Neural progenitor cell (in vitro differentiated cells): ENCODE measurements at regions not wholly inside any gene's neighbourhood (a gene's known extent, or its start where the extent isn't known, plus 50 kb on each side); places are given as distances from the start of the nearest gene placed in this dataset.

Experiments
- DNase-seq: peaks from one replicate; pipeline ENCODE4 v3.0.0-alpha.2; 2016; ENCODE audit warnings: low spot score
- H2AFZ ChIP-seq: fragments of 200-600 bp; sonication (generic); replicated peaks from 2 replicates; pipeline ENCODE4 v1.6.1; 2016; ENCODE audit warnings: antibody characterized with exemption
- H3F3A ChIP-seq: fragments of 200-600 bp; sonication (generic); 2 replicates; pipeline ENCODE4 v1.6.1; 2016; ENCODE audit warnings: antibody characterized with exemption, low read depth
- H3K27ac ChIP-seq: fragments of 200-600 bp; sonication (generic); 2 replicates; pipeline ENCODE4 v1.5.1; 2016; ENCODE audit warnings: mild to moderate bottlenecking
- H3K27me3 ChIP-seq: fragments of 200-600 bp; sonication (generic); 2 replicates; pipeline ENCODE4 v1.6.1; 2016; ENCODE audit warnings: mild to moderate bottlenecking, moderate library complexity
- H3K36me3 ChIP-seq: fragments of 200-600 bp; sonication (generic); 2 replicates; pipeline ENCODE4 v1.5.1; 2016
- H3K4me1 ChIP-seq: fragments of 200-600 bp; sonication (generic); 2 replicates; pipeline ENCODE4 v1.6.1; 2016; ENCODE audit warnings: mixed run types
- H3K4me2 ChIP-seq: fragments of 200-600 bp; sonication (generic); 2 replicates; pipeline ENCODE4 v1.6.1; 2016
- H3K4me3 ChIP-seq: fragments of 200-600 bp; sonication (generic); 2 replicates; pipeline ENCODE4 v1.5.1; 2016
- H3K79me2 ChIP-seq: fragments of 200-600 bp; sonication (generic); 2 replicates; pipeline ENCODE4 v1.6.1; 2016; ENCODE audit warnings: low read depth
- H3K9ac ChIP-seq: fragments of 200-600 bp; sonication (generic); 2 replicates; pipeline ENCODE4 v1.6.1; 2016
- H3K9me3 ChIP-seq: fragments of 200-600 bp; sonication (generic); 2 replicates; pipeline ENCODE4 v1.5.1; 2016; ENCODE audit warnings: low read depth
- H4K20me1 ChIP-seq: fragments of 200-600 bp; sonication (generic); 2 replicates; pipeline ENCODE4 v1.6.1; 2016; ENCODE audit warnings: low read depth
- H3K27ac Mint-ChIP-seq: 3 replicates; pipeline ENCODE4 v1.8.0; 2021; ENCODE audit warnings: mixed read lengths
- H3K27me3 Mint-ChIP-seq: 2 replicates; pipeline ENCODE4 v1.8.0; 2022; ENCODE audit warnings: low read depth, mild to moderate bottlenecking, inconsistent platforms, moderate library complexity, mixed read lengths; ENCODE audit not compliant: insufficient read depth
- H3K36me3 Mint-ChIP-seq: 3 replicates; pipeline ENCODE4 v1.8.0; 2021; ENCODE audit warnings: mixed read lengths
- H3K4me1 Mint-ChIP-seq: 3 replicates; pipeline ENCODE4 v1.8.0; 2021; ENCODE audit warnings: mixed read lengths
- H3K4me3 Mint-ChIP-seq: 3 replicates; pipeline ENCODE4 v1.8.0; 2021; ENCODE audit warnings: mild to moderate bottlenecking, moderate library complexity, mixed read lengths
- H3K9me3 Mint-ChIP-seq: 3 replicates; pipeline ENCODE4 v1.8.0; 2020; ENCODE audit warnings: mixed read lengths
- CTCF ChIP-seq: fragments of 200-600 bp; sonication (generic); IDR thresholded peaks from 2 replicates; pipeline ENCODE4 v1.5.1; 2017; ENCODE audit warnings: antibody characterized with exemption, mild to moderate bottlenecking
- EZH2 ChIP-seq: fragments of 200-600 bp; sonication (generic); IDR thresholded peaks from 2 replicates; pipeline ENCODE4 v1.6.1; 2017; ENCODE audit warnings: antibody characterized with exemption, mild to moderate bottlenecking, moderate library complexity
- EZH2phosphoT487 ChIP-seq: fragments of 200-600 bp; sonication (generic); IDR thresholded peaks from 2 replicates; pipeline ENCODE4 v1.6.1; 2017; ENCODE audit warnings: antibody characterized with exemption

GRCh38 chr17:77807746-77808441 lies 150.6 kb upstream of the TNRC6C start:
- peaks cover 18% of the 10 kb centered on the region for H3K4me1 ChIP-seq
- peaks cover 6% of the 10 kb centered on the region for H3F3A ChIP-seq
- Mint-ChIP-seq H3K4me3 (no peak overlapping the region), H3K36me3 (no peaks in the 10 kb centered on the region), H3K9me3 (peaks cover 2% of the 10 kb centered on the region), H3K27me3 (peaks cover 21% of the 10 kb centered on the region), H3K4me1 (peaks cover 35% of the 10 kb centered on the region), H3K27ac (no peak overlapping the region)
- no peaks in the 10 kb centered on the region for H3K27me3 ChIP-seq
- no peak overlapping the region for H3K9ac ChIP-seq
- no peaks in the 10 kb centered on the region for H3K79me2 ChIP-seq
- H4K20me1 ChIP-seq = no peaks in the 10 kb centered on the region
- DNase-seq = no peak
- H3K9me3 ChIP-seq = no peaks in the 10 kb centered on the region
- no peak overlapping the region for H3K4me3 ChIP-seq
- no peak overlapping the region for H2AFZ ChIP-seq
- no peaks in the 10 kb centered on the region for H3K36me3 ChIP-seq
- TF ChIP-seq EZH2phosphoT487 (no peak), EZH2 (no peak), CTCF (no peak)
- no peak overlapping the region for H3K27ac ChIP-seq
- no peak overlapping the region for H3K4me2 ChIP-seq

GRCh38 chr17:77808686-77809425 lies 149.6 kb upstream of the TNRC6C start:
- H3K36me3 Mint-ChIP-seq = no peaks in the 10 kb centered on the region
- no peaks in the 10 kb centered on the region for H4K20me1 ChIP-seq
- no peak overlapping the region for H2AFZ ChIP-seq
- H3K9ac ChIP-seq = no peak overlapping the region
- peaks cover 25% of the 10 kb centered on the region for H3K4me1 Mint-ChIP-seq
- H3K9me3 Mint-ChIP-seq = peaks cover 2% of the 10 kb centered on the region
- H3K27me3 Mint-ChIP-seq = peaks cover 19% of the 10 kb centered on the region
- H3K4me2 ChIP-seq = no peak overlapping the region
- no peak for DNase-seq
- H3K27ac ChIP-seq = no peak overlapping the region
- H3K27ac Mint-ChIP-seq = no peak overlapping the region
- H3K4me3 ChIP-seq = no peak overlapping the region
- no peaks in the 10 kb centered on the region for H3K9me3 ChIP-seq
- peaks cover 8% of the 10 kb centered on the region for H3K4me1 ChIP-seq
- no peaks in the 10 kb centered on the region for H3K27me3 ChIP-seq
- H3K36me3 ChIP-seq = no peaks in the 10 kb centered on the region
- no peak for TF ChIP-seq EZH2phosphoT487
- TF ChIP-seq EZH2 = no peak
- no peak for TF ChIP-seq CTCF
- H3F3A ChIP-seq = no peaks in the 10 kb centered on the region
- no peak overlapping the region for H3K4me3 Mint-ChIP-seq
- no peaks in the 10 kb centered on the region for H3K79me2 ChIP-seq

- Histone ChIP-seq H3K9me3 (no peaks in the 10 kb centered on the region), H3F3A (no peaks in the 10 kb centered on the region), H2AFZ (no peak overlapping the region), H3K79me2 (no peaks in the 10 kb centered on the region), H3K4me1 (no peaks in the 10 kb centered on the region), H3K4me3 (no peak overlapping the region), H3K9ac (no peak overlapping the region), H3K36me3 (no peaks in the 10 kb centered on the region), H3K4me2 (no peak overlapping the region), H3K27ac (no peak overlapping the region), H4K20me1 (no peaks in the 10 kb centered on the region), H3K27me3 (no peaks in the 10 kb centered on the region)
- no peak overlapping the region for H3K4me3 Mint-ChIP-seq
- no peak for TF ChIP-seq CTCF
- TF ChIP-seq EZH2phosphoT487 = no peak
- no peak for TF ChIP-seq EZH2
- peaks cover 15% of the 10 kb centered on the region for H3K4me1 Mint-ChIP-seq
- peaks cover 14% of the 10 kb centered on the region for H3K27me3 Mint-ChIP-seq
- H3K36me3 Mint-ChIP-seq = no peaks in the 10 kb centered on the region
- no peak for DNase-seq
- peaks cover 2% of the 10 kb centered on the region for H3K9me3 Mint-ChIP-seq
- H3K27ac Mint-ChIP-seq = no peak overlapping the region
Measured at GRCh38 chr17:77809814-77810213, 148.7 kb upstream of the TNRC6C start.
